ENCODE measurements at regions not wholly inside any gene's neighbourhood (a gene's known extent, or its start where the extent isn't known, plus 50 kb on each side); places are given as distances from the start of the nearest gene placed in this dataset.

DNA sequence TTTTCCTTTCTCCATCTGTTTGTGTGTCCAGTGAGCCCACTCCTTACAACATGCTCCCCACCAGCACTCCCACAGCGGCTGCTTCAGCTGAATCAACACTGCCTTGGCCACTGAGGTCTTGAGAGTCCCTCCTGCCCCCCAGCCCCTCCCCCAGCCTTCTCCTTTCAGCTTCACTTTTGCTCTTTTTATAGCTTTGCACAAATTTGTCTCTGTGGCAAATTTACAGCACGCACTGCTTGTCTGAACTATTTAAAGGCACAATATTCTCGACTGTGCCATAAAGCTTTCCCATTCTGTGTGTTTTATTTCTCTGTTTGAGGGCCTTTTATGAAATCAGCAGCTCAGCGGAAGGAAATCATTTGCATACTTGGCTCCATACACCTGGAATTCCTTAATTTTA, 579.3 kb downstream of the TOX3 start:
- Histone ChIP-seq H3K36me3 (ENCODE audit: control insufficient read depth in 4 of 4, insufficient read depth in 4 of 4, low read length in 3 of 4) (no peaks in the 10 kb centered on the region), H3K27ac (ENCODE audit: insufficient read depth in 1 of 2, low read depth in 1 of 2, low read length in 2 of 2, poor library complexity in 1 of 2, severe bottlenecking in 2 of 2) (no peak overlapping the region), H3K4me3 (ENCODE audit: control insufficient read depth in 1 of 7, extremely low read depth in 1 of 7, insufficient read depth in 4 of 7, low read depth in 2 of 7, low read length in 6 of 7) (no peak overlapping the region), H3K9me3 (ENCODE audit: control extremely low read depth in 1 of 5, control insufficient read depth in 4 of 5, insufficient read depth in 2 of 5, low read depth in 1 of 5, low read length in 4 of 5) (no peaks in the 10 kb centered on the region), H3K4me1 (ENCODE audit: control extremely low read depth in 1 of 4, control insufficient read depth in 4 of 4, insufficient read depth in 4 of 4, low read length in 3 of 4) (no peaks in the 10 kb centered on the region), H3K27me3 (replicated peaks in 2 of 5; ENCODE audit: control insufficient read depth in 4 of 5, insufficient read depth in 5 of 5, low read length in 4 of 5) (no peaks in the 10 kb centered on the region)
- POLR2A ChIA-PET, result no interaction called here
- WGBS (ENCODE audit: insufficient coverage), result 74% methylated on average over 4 of the region's 4 CpGs
- no peak for DNase-seq
- CTCF ChIA-PET, result interaction anchor here (0.5 kb wide), 1 partner anchor 84 kb away, joined by 3 read pairs; no protein-coding TSS in a partner anchor

DNA sequence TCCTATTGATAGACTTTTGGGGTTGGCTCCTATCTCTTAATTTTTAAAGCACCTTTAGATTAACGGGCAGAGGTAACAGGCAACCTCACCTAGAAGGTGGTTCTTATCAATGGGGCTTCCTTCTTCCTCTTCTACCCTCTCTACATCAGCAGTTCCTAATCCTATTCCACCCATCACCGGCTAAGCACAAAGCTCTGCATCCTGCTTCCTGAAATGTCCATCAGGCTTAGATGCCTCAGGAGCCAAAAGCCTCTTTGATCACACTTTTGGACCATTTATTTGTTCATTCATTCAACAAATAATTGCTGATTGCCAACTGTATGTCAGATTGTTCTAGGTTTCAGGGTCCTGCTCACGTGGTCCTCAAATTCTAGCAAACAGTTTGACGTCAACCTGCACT, 586.0 kb downstream of the TOX3 start:
- Histone ChIP-seq H3K27ac (ENCODE audit: insufficient read depth in 1 of 2, low read depth in 1 of 2, low read length in 2 of 2, poor library complexity in 1 of 2, severe bottlenecking in 2 of 2) (no peak overlapping the region), H3K4me3 (ENCODE audit: control insufficient read depth in 1 of 7, extremely low read depth in 1 of 7, insufficient read depth in 4 of 7, low read depth in 2 of 7, low read length in 6 of 7) (no peak overlapping the region), H3K4me1 (ENCODE audit: control extremely low read depth in 1 of 4, control insufficient read depth in 4 of 4, insufficient read depth in 4 of 4, low read length in 3 of 4) (no peaks in the 10 kb centered on the region), H3K36me3 (ENCODE audit: control insufficient read depth in 4 of 4, insufficient read depth in 4 of 4, low read length in 3 of 4) (no peaks in the 10 kb centered on the region), H3K9me3 (ENCODE audit: control extremely low read depth in 1 of 5, control insufficient read depth in 4 of 5, insufficient read depth in 2 of 5, low read depth in 1 of 5, low read length in 4 of 5) (no peaks in the 10 kb centered on the region), H3K27me3 (replicated peaks in 2 of 5; ENCODE audit: control insufficient read depth in 4 of 5, insufficient read depth in 5 of 5, low read length in 4 of 5) (no peaks in the 10 kb centered on the region)
- POLR2A ChIA-PET, result no interaction called here
- no peak for DNase-seq
- CTCF ChIA-PET, result no interaction called here
- WGBS (ENCODE audit: insufficient coverage), result 81% methylated on average over 4 of the region's 4 CpGs

GRCh38 chr16:51953286-51953985, 593.5 kb downstream of the TOX3 start:
- WGBS (ENCODE audit: insufficient coverage), result 85% methylated on average over 5 of the region's 7 CpGs
- ChIA-PET CTCF (no interaction called here), POLR2A (no interaction called here)
- Histone ChIP-seq H3K27me3 (replicated peaks in 2 of 5; ENCODE audit: control insufficient read depth in 4 of 5, insufficient read depth in 5 of 5, low read length in 4 of 5) (no peaks in the 10 kb centered on the region), H3K4me3 (ENCODE audit: control insufficient read depth in 1 of 7, extremely low read depth in 1 of 7, insufficient read depth in 4 of 7, low read depth in 2 of 7, low read length in 6 of 7) (no peak overlapping the region), H3K27ac (ENCODE audit: insufficient read depth in 1 of 2, low read depth in 1 of 2, low read length in 2 of 2, poor library complexity in 1 of 2, severe bottlenecking in 2 of 2) (no peak overlapping the region), H3K9me3 (ENCODE audit: control extremely low read depth in 1 of 5, control insufficient read depth in 4 of 5, insufficient read depth in 2 of 5, low read depth in 1 of 5, low read length in 4 of 5) (no peaks in the 10 kb centered on the region), H3K36me3 (ENCODE audit: control insufficient read depth in 4 of 4, insufficient read depth in 4 of 4, low read length in 3 of 4) (no peaks in the 10 kb centered on the region), H3K4me1 (ENCODE audit: control extremely low read depth in 1 of 4, control insufficient read depth in 4 of 4, insufficient read depth in 4 of 4, low read length in 3 of 4) (no peaks in the 10 kb centered on the region)
- DNase-seq, result no peak

- H3K27ac ChIP-seq (ENCODE audit: insufficient read depth in 1 of 2, low read depth in 1 of 2, low read length in 2 of 2, poor library complexity in 1 of 2, severe bottlenecking in 2 of 2), result no peak overlapping the region
- H3K4me3 ChIP-seq (ENCODE audit: control insufficient read depth in 1 of 7, extremely low read depth in 1 of 7, insufficient read depth in 4 of 7, low read depth in 2 of 7, low read length in 6 of 7), result no peak overlapping the region
- no peaks in the 10 kb centered on the region for H3K9me3 ChIP-seq (ENCODE audit: control extremely low read depth in 1 of 5, control insufficient read depth in 4 of 5, insufficient read depth in 2 of 5, low read depth in 1 of 5, low read length in 4 of 5)
- H3K4me1 ChIP-seq (ENCODE audit: control extremely low read depth in 1 of 4, control insufficient read depth in 4 of 4, insufficient read depth in 4 of 4, low read length in 3 of 4), result no peaks in the 10 kb centered on the region
- DNase-seq, result no peak
- POLR2A ChIA-PET, result no interaction called here
- CTCF ChIA-PET, result no interaction called here
- WGBS (ENCODE audit: insufficient coverage), result no CpG with 5 or more reads among the region's 3 CpGs
- H3K27me3 ChIP-seq (replicated peaks in 2 of 5; ENCODE audit: control insufficient read depth in 4 of 5, insufficient read depth in 5 of 5, low read length in 4 of 5), result no peaks in the 10 kb centered on the region
- no peaks in the 10 kb centered on the region for H3K36me3 ChIP-seq (ENCODE audit: control insufficient read depth in 4 of 4, insufficient read depth in 4 of 4, low read length in 3 of 4)
These were observed 594.4 kb downstream of the TOX3 start for GRCh38 chr16:51952500-51952899.

- ChIA-PET POLR2A (no interaction called here), CTCF (no interaction called here)
- no peak for DNase-seq
These were observed 595.2 kb downstream of the TOX3 start for GRCh38 chr16:51951668-51952298.

GRCh38 chr16:51950118-51950780, 596.7 kb downstream of the TOX3 start:
- ChIA-PET CTCF (no interaction called here), POLR2A (no interaction called here)
- DNase-seq, result no peak
- Histone ChIP-seq H3K4me1 (ENCODE audit: control extremely low read depth in 1 of 4, control insufficient read depth in 4 of 4, insufficient read depth in 4 of 4, low read length in 3 of 4) (no peaks in the 10 kb centered on the region), H3K27ac (ENCODE audit: insufficient read depth in 1 of 2, low read depth in 1 of 2, low read length in 2 of 2, poor library complexity in 1 of 2, severe bottlenecking in 2 of 2) (no peak overlapping the region), H3K36me3 (ENCODE audit: control insufficient read depth in 4 of 4, insufficient read depth in 4 of 4, low read length in 3 of 4) (no peaks in the 10 kb centered on the region), H3K9me3 (ENCODE audit: control extremely low read depth in 1 of 5, control insufficient read depth in 4 of 5, insufficient read depth in 2 of 5, low read depth in 1 of 5, low read length in 4 of 5) (no peaks in the 10 kb centered on the region), H3K27me3 (replicated peaks in 2 of 5; ENCODE audit: control insufficient read depth in 4 of 5, insufficient read depth in 5 of 5, low read length in 4 of 5) (no peaks in the 10 kb centered on the region), H3K4me3 (ENCODE audit: control insufficient read depth in 1 of 7, extremely low read depth in 1 of 7, insufficient read depth in 4 of 7, low read depth in 2 of 7, low read length in 6 of 7) (no peak overlapping the region)
- 84% methylated on average over 2 of the region's 3 CpGs for WGBS (ENCODE audit: insufficient coverage)

More at GRCh38 chr16:51951668-51952298, 595.2 kb downstream of the TOX3 start:
- Histone ChIP-seq H3K27ac (ENCODE audit: insufficient read depth in 1 of 2, low read depth in 1 of 2, low read length in 2 of 2, poor library complexity in 1 of 2, severe bottlenecking in 2 of 2) (no peak overlapping the region), H3K36me3 (ENCODE audit: control insufficient read depth in 4 of 4, insufficient read depth in 4 of 4, low read length in 3 of 4) (no peaks in the 10 kb centered on the region), H3K4me3 (ENCODE audit: control insufficient read depth in 1 of 7, extremely low read depth in 1 of 7, insufficient read depth in 4 of 7, low read depth in 2 of 7, low read length in 6 of 7) (no peak overlapping the region), H3K4me1 (ENCODE audit: control extremely low read depth in 1 of 4, control insufficient read depth in 4 of 4, insufficient read depth in 4 of 4, low read length in 3 of 4) (no peaks in the 10 kb centered on the region), H3K27me3 (replicated peaks in 2 of 5; ENCODE audit: control insufficient read depth in 4 of 5, insufficient read depth in 5 of 5, low read length in 4 of 5) (no peaks in the 10 kb centered on the region), H3K9me3 (ENCODE audit: control extremely low read depth in 1 of 5, control insufficient read depth in 4 of 5, insufficient read depth in 2 of 5, low read depth in 1 of 5, low read length in 4 of 5) (no peaks in the 10 kb centered on the region)
- 46% methylated on average over 6 of the region's 7 CpGs for WGBS (ENCODE audit: insufficient coverage)

DNA sequence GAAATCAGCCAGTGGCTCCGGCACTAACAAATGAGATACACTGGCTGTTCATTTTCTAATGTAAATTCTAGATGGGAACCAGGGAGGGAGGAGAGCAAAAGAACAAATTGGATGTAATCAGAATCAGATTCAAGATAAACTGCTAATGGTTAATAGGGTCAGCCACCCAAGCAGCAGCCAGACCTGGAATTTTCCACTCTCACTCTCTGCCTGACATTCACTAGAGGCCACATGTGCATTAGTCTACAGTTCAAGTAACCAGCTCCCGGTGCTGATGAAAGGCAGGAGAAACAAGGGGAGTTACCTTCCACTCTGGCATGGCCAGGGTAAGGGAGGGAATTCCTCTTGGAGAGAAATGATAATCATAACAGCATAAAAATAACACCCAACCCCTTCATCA, 597.7 kb downstream of the TOX3 start:
- Histone ChIP-seq H3K36me3 (ENCODE audit: control insufficient read depth in 4 of 4, insufficient read depth in 4 of 4, low read length in 3 of 4) (no peaks in the 10 kb centered on the region), H3K4me1 (ENCODE audit: control extremely low read depth in 1 of 4, control insufficient read depth in 4 of 4, insufficient read depth in 4 of 4, low read length in 3 of 4) (no peaks in the 10 kb centered on the region), H3K9me3 (ENCODE audit: control extremely low read depth in 1 of 5, control insufficient read depth in 4 of 5, insufficient read depth in 2 of 5, low read depth in 1 of 5, low read length in 4 of 5) (no peaks in the 10 kb centered on the region), H3K27ac (ENCODE audit: insufficient read depth in 1 of 2, low read depth in 1 of 2, low read length in 2 of 2, poor library complexity in 1 of 2, severe bottlenecking in 2 of 2) (no peak overlapping the region), H3K4me3 (ENCODE audit: control insufficient read depth in 1 of 7, extremely low read depth in 1 of 7, insufficient read depth in 4 of 7, low read depth in 2 of 7, low read length in 6 of 7) (no peak overlapping the region), H3K27me3 (replicated peaks in 2 of 5; ENCODE audit: control insufficient read depth in 4 of 5, insufficient read depth in 5 of 5, low read length in 4 of 5) (no peaks in the 10 kb centered on the region)
- WGBS (ENCODE audit: insufficient coverage), result 60% methylated on average over 1 of the region's 2 CpGs
- POLR2A ChIA-PET, result no interaction called here
- CTCF ChIA-PET, result no interaction called here
- no peak for DNase-seq

Data from common myeloid progenitor, CD34-positive (primary cell).